HepG2 (cell line): ENCODE measurements at regions not wholly inside any gene's neighbourhood (a gene's known extent, or its start where the extent isn't known, plus 50 kb on each side); places are given as distances from the start of the nearest gene placed in this dataset.

Experiments used
- ATAC-seq: fragments of 200-7000 bp; cut with Tn5 transposase; 3 replicates; pipeline ENCODE4 v1.9.1; 2020; ENCODE audit warnings: mild to moderate bottlenecking, moderate library complexity
- BruUV-seq: library from RNA; stranded (reverse); fragments of 400-500 nt; replicated peaks from 2 replicates; lab custom pipeline; 2021; lab: Mats Ljungman, UMichigan
- CTCF ChIA-PET: fragments of 300-600 bp; formaldehyde crosslinking; extraction: SDS; loops from one replicate; lab custom pipeline; 2021; ENCODE audit warnings: low total read pairs, inconsistent platforms, low intra/inter-chr PET ratio; lab: Yijun Ruan, JAX
- POLR2A ChIA-PET: fragments of 350-600 bp; sonication (Branson Sonifier 250); formaldehyde crosslinking; loops from one replicate; lab custom pipeline; 2020; ENCODE audit warnings: antibody characterized with exemption, inconsistent platforms; lab: Yijun Ruan, JAX
- DNase-seq: peaks from one replicate; pipeline ENCODE4 v3.0.0-alpha.2; 2015; ENCODE audit warnings: low spot score
- FAIRE-seq: peaks from 3 replicates; lab custom pipeline; 2011; peaks lifted over from hg19 to GRCh38; lab: Jason Lieb, UNC
- H2AFZ ChIP-seq: one replicate; pipeline ENCODE4 v1.6.1; 2011; ENCODE audit warnings: low read length, inconsistent platforms
- H3K27ac ChIP-seq: fragments of 300-600 bp; 3 replicates; pipeline ENCODE4 v1.8.0; 2011; ENCODE audit warnings: mixed run types, mild to moderate bottlenecking, mixed read lengths, low read length, inconsistent platforms; ENCODE audit not compliant: insufficient read depth; ENCODE audit errors: extremely low read length
- H3K27me3 ChIP-seq, 2 experiments: fragments of 200-600 bp in 1 of 2; 2 replicates in 1 of 2; 3 replicates in 1 of 2; pipeline versions ENCODE4 v1.6.0 to v1.8.0; 2011; ENCODE audit warnings: low read length in 2 of 2, mild to moderate bottlenecking in 2 of 2, moderate library complexity in 2 of 2, inconsistent platforms in 1 of 2; ENCODE audit not compliant: insufficient read depth in 2 of 2, control insufficient read depth in 1 of 2
- H3K36me3 ChIP-seq, 2 experiments: fragments of 200-600 bp in 1 of 2; replicated peaks in 1 of 2; 2 replicates in 1 of 2; 3 replicates in 1 of 2; pipeline versions ENCODE4 v1.5.1 to v1.8.0; 2011; ENCODE audit warnings: low read length in 2 of 2, inconsistent platforms in 1 of 2; ENCODE audit not compliant: insufficient read depth in 2 of 2, control insufficient read depth in 1 of 2
- H3K4me1 ChIP-seq: 2 replicates; pipeline ENCODE4 v1.5.1; 2012; ENCODE audit warnings: low read length, inconsistent platforms; ENCODE audit not compliant: insufficient read depth
- H3K4me2 ChIP-seq: 2 replicates; pipeline ENCODE4 v1.6.0; 2011; ENCODE audit warnings: low read depth, low read length, inconsistent platforms
- H3K4me3 ChIP-seq, 3 experiments: fragments of 200-600 bp in 1 of 3; sonication (generic), shearing (Covaris generic) in 1 of 3; replicated peaks in 1 of 3; 2 replicates each; pipeline ENCODE4 v1.5.1; 2011 to 2016; ENCODE audit warnings: low read length in 3 of 3, inconsistent platforms in 2 of 3, low read depth in 2 of 3, mild to moderate bottlenecking in 2 of 3, control low read depth in 1 of 3, mixed read lengths in 1 of 3; ENCODE audit not compliant: insufficient read depth in 1 of 3
- H3K79me2 ChIP-seq: one replicate; pipeline ENCODE4 v1.6.1; 2011; ENCODE audit warnings: low read length, inconsistent platforms; ENCODE audit not compliant: insufficient read depth
- H3K9ac ChIP-seq: 2 replicates; pipeline ENCODE4 v1.6.0; 2011; ENCODE audit warnings: mild to moderate bottlenecking, low read depth, low read length, inconsistent platforms; ENCODE audit not compliant: insufficient read depth
- H3K9me3 ChIP-seq: 2 replicates; pipeline ENCODE4 v1.5.1; 2012; ENCODE audit warnings: mild to moderate bottlenecking, low read length
- H4K20me1 ChIP-seq: 2 replicates; pipeline ENCODE4 v1.6.0; 2011; ENCODE audit warnings: inconsistent platforms, mild to moderate bottlenecking, low read length, moderate library complexity; ENCODE audit not compliant: insufficient read depth
- ATRX ChIP-seq: sonication (generic); formaldehyde crosslinking; IDR thresholded peaks from 2 replicates; pipeline ENCODE4 v1.4.0; 2020; ENCODE audit warnings: missing genetic modification reagents, borderline replicate concordance
- CSRNP1 ChIP-seq: sonication (generic); formaldehyde crosslinking; IDR thresholded peaks from 2 replicates; pipeline ENCODE4 v1.8.1; 2023; ENCODE audit warnings: mild to moderate bottlenecking, missing genetic modification reagents
- HNF4A ChIP-seq: sonication (generic); formaldehyde crosslinking; IDR thresholded peaks from 2 replicates; pipeline ENCODE4 v1.4.0; 2020; ENCODE audit warnings: missing genetic modification reagents
- MAFF ChIP-seq: IDR thresholded peaks from 2 replicates; pipeline ENCODE4 v1.6.1; 2011; ENCODE audit warnings: low read depth, low read length, improper control_type of control experiment
- NONO ChIP-seq, 2 experiments: fragments of 450-650 bp in 1 of 2; sonication (generic) in 1 of 2; formaldehyde crosslinking in 1 of 2; IDR thresholded peaks in 1 of 2; conservative IDR thresholded peaks in 1 of 2; 2 replicates each; pipeline versions ENCODE4 v1.6.1 to v1.8.0; 2017 to 2022; ENCODE audit warnings: mild to moderate bottlenecking in 1 of 2, missing genetic modification reagents in 1 of 2, moderate library complexity in 1 of 2
- PATZ1 ChIP-seq: sonication (generic); formaldehyde crosslinking; IDR thresholded peaks from 2 replicates; pipeline ENCODE4 v1.4.0; 2020; ENCODE audit warnings: missing genetic modification reagents
- ZNF263 ChIP-seq: sonication (generic); formaldehyde crosslinking; IDR thresholded peaks from 2 replicates; pipeline ENCODE4 v1.4.0; 2020; ENCODE audit warnings: missing genetic modification reagents
- ZNF264 ChIP-seq: sonication (generic); formaldehyde crosslinking; IDR thresholded peaks from 2 replicates; pipeline ENCODE4 v1.4.0; 2020; ENCODE audit warnings: missing genetic modification reagents
- ZNF281 ChIP-seq: sonication (generic); formaldehyde crosslinking; IDR thresholded peaks from 2 replicates; pipeline ENCODE4 v1.4.0; 2020; ENCODE audit warnings: missing genetic modification reagents, borderline replicate concordance
- ZNF605 ChIP-seq: sonication (generic); formaldehyde crosslinking; IDR thresholded peaks from 2 replicates; pipeline ENCODE4 v1.8.0; 2022; ENCODE audit warnings: mild to moderate bottlenecking, missing genetic modification reagents
- ZNF646 ChIP-seq: sonication (generic); formaldehyde crosslinking; IDR thresholded peaks from 2 replicates; pipeline ENCODE4 v1.9.0; 2021; ENCODE audit warnings: mild to moderate bottlenecking, missing genetic modification reagents
- ZNF777 ChIP-seq: sonication (generic); formaldehyde crosslinking; IDR thresholded peaks from 2 replicates; pipeline ENCODE4 v1.4.0; 2020; ENCODE audit warnings: missing genetic modification reagents
- WGBS: methylation state at CpG from one replicate; pipeline ENCODE4 v1.1.6; 2017; ENCODE audit warnings: low lambda C conversion rate; 5-methylcytosine and 5-hydroxymethylcytosine counted together
- in situ Hi-C: cut with HindIII; loops from 2 replicates; pipeline ENCODE4 v1.10.0; 2017; ENCODE audit warnings: low pct_unique_long_range_greater_than_20kb; ENCODE audit not compliant: extremely low pct_ligation_motif_present
- intact Hi-C: fragments of 100-400 bp; cut with micrococcal nuclease; formaldehyde crosslinking; loops from one replicate; pipeline ENCODE4 v1.10.0; 2022; ENCODE audit not compliant: unreplicated experiment

GRCh38 chr14:29262979-29263378, 496.4 kb downstream of the FOXG1 start:
- no peaks in the 10 kb centered on the region for H3K36me3 ChIP-seq
- H3K4me2 ChIP-seq, result no peak overlapping the region
- WGBS, result under 1% methylated on average over 1 of the region's 1 CpG
- no peak overlapping the region for H3K4me3 ChIP-seq
- no peak overlapping the region for H2AFZ ChIP-seq
- POLR2A ChIA-PET, result no interaction called here
- ATAC-seq (no peak), DNase-seq (no peak), FAIRE-seq (no peak)
- intact Hi-C loops, result no loop called here
- in situ Hi-C loops, result no loop called here
- no peak overlapping the region for H3K9ac ChIP-seq
- CTCF ChIA-PET, result no interaction called here
- H3K79me2 ChIP-seq, result no peaks in the 10 kb centered on the region
- H3K9me3 ChIP-seq, result peaks cover 84% of the 10 kb centered on the region
- H4K20me1 ChIP-seq, result no peaks in the 10 kb centered on the region
- TF ChIP-seq ZNF605 (CRISPR knock-in tag) (no peak), ZNF264 (CRISPR knock-in tag) (no peak), HNF4A (CRISPR knock-in tag) (no peak), ZNF777 (CRISPR knock-in tag) (no peak), ZNF646 (CRISPR knock-in tag) (no peak), ZNF263 (CRISPR knock-in tag) (no peak), PATZ1 (CRISPR knock-in tag) (no peak), ATRX (CRISPR knock-in tag) (no peak), ZNF281 (CRISPR knock-in tag) (no peak), MAFF (no peak), NONO (IDR thresholded peaks at IDR 0.05) (no peak), NONO (CRISPR knock-in tag; conservative IDR thresholded peaks at IDR 0.05) (no peak), CSRNP1 (CRISPR knock-in tag) (no peak)
- BruUV-seq, result no TSS peak
- no peak overlapping the region for H3K27ac ChIP-seq
- H3K27me3 ChIP-seq, result no peaks in the 10 kb centered on the region
- no peaks in the 10 kb centered on the region for H3K4me1 ChIP-seq
